ENCODE measurements at regions not wholly inside any gene's neighbourhood (a gene's known extent, or its start where the extent isn't known, plus 50 kb on each side); places are given as distances from the start of the nearest gene placed in this dataset.
"Not testable (repeated sequence)": the region's sequence is repeated elsewhere in the genome, so short reads cannot be mapped to it uniquely, and the experiment has no call there.

- Histone ChIP-seq H3K27ac (no peak overlapping the region), H3K4me1 (no peaks in the 10 kb centered on the region), H3K27me3 (no peaks in the 10 kb centered on the region), H3K4me3 (no peak overlapping the region), H3K36me3 (no peaks in the 10 kb centered on the region), H3K9me3 (no peaks in the 10 kb centered on the region)
- in situ Hi-C loops (cut with MboI; ENCODE audit: low pct_ligation_motif_present in 1 of 4, low pct_unique_long_range_greater_than_20kb in 1 of 4, low sequenced_read_pairs in 3 of 4) = no loop called here
- TF ChIP-seq CTCF (IDR thresholded peaks at IDR 0.05) (no peak), EP300 (IDR thresholded peaks at IDR 0.05; ENCODE audit: low read depth) (no peak), POLR2A (IDR thresholded peaks at IDR 0.05) (no peak), POLR2AphosphoS5 (IDR thresholded peaks at IDR 0.05) (no peak)
- DNase-seq = no peak
- 67 to 70% methylated on average over 1 of the region's 1 CpG for WGBS, 2 donors (ENCODE audit: low coverage in 1 of 2)
- intact Hi-C loops (cut with DNase I; ENCODE audit: low total_unique reads) = no loop called here
Observed at GRCh38 chr3:61378311-61378710, 127.1 kb upstream of the FHIT start.

DNA sequence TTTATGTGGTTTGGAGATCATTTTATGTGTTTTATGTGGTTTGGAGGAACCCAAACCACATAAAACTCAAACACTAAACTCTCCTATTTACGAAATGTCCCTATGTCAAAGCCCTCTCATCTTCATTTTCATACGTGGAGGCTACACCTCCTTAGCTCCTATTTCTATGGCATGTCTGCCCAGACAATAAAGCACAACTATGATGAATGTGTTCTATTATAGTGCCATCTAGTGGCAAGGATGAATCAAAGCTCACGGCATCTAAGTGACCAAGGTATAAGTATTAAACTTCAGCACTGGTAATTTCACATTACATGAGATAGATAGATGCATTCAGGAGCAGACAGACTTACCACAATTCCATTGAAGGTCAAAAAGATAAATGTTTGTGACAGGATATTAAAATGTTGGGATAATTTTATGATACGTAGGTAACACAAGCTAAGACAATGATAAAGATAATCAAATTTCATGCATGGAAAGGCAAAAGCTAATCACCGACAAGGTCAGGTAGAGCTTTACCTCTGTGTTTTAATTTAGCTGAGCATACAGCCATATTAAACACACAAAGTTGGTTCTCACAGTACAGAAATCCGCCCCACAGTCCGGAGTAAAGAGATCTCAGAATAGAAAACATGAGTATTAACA lies 130.6 kb upstream of the FHIT start:
- Histone ChIP-seq H3K27me3 (no peaks in the 10 kb centered on the region), H3K36me3 (no peaks in the 10 kb centered on the region), H3K9me3 (no peaks in the 10 kb centered on the region), H3K4me3 (no peak overlapping the region), H3K27ac (no peak overlapping the region), H3K4me1 (no peaks in the 10 kb centered on the region)
- in situ Hi-C loops (cut with MboI; ENCODE audit: low pct_ligation_motif_present in 1 of 4, low pct_unique_long_range_greater_than_20kb in 1 of 4, low sequenced_read_pairs in 3 of 4) = no loop called here
- DNase-seq = no peak
- WGBS, 2 donors (ENCODE audit: low coverage in 1 of 2) = 66% methylated on average over 6 to 7 of the region's 7 CpGs
- intact Hi-C loops (cut with DNase I; ENCODE audit: low total_unique reads) = no loop called here
- TF ChIP-seq CTCF (IDR thresholded peaks at IDR 0.05) (peak; percentile 59 to 70 (median 64)), POLR2AphosphoS5 (IDR thresholded peaks at IDR 0.05) (no peak)

- DNase-seq = no peak
- intact Hi-C loops (cut with DNase I; ENCODE audit: low total_unique reads) = no loop called here
- Histone ChIP-seq H3K4me3 (no peak overlapping the region), H3K36me3 (no peaks in the 10 kb centered on the region), H3K27me3 (no peaks in the 10 kb centered on the region), H3K9me3 (no peaks in the 10 kb centered on the region), H3K4me1 (no peaks in the 10 kb centered on the region), H3K27ac (no peak overlapping the region)
- 72 to 83% methylated on average over 3 of the region's 3 CpGs for WGBS, 2 donors (ENCODE audit: low coverage in 1 of 2)
- in situ Hi-C loops (cut with MboI; ENCODE audit: low pct_ligation_motif_present in 1 of 4, low pct_unique_long_range_greater_than_20kb in 1 of 4, low sequenced_read_pairs in 3 of 4) = no loop called here
- TF ChIP-seq EP300 (IDR thresholded peaks at IDR 0.05; ENCODE audit: low read depth) = no peak
- TF ChIP-seq CTCF (IDR thresholded peaks at IDR 0.05) = no peak
- no peak for TF ChIP-seq POLR2A (IDR thresholded peaks at IDR 0.05)
- TF ChIP-seq POLR2AphosphoS5 (IDR thresholded peaks at IDR 0.05) = no peak
Observed at GRCh38 chr3:61387817-61388216, 136.6 kb upstream of the FHIT start.

DNA sequence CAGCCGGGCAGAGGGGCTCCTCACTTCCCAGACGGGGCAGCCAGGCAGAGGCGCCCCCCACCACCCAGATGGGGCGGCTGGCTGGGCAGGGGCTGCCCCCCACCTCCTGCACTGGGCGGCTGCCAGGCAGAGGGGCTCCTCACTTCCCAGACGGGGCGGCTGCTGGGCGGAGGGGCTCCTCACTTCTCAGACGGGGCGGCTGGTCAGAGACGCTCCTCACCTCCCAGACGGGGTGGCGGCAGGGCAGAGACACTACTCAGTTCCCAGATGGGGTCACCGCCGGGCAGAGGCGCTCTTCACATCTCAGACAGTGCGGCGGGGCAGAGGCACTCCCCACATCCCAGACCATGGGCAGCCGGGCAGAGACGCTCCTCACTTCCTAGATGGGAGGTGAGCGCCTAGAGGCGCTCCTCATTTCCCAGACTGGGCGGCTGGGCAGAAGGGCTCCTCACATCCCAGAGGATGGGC lies 142.3 kb upstream of the FHIT start:
- intact Hi-C loops (cut with DNase I; ENCODE audit: low total_unique reads) = not testable (repeated sequence)

GRCh38 chr3:61401359-61401758 lies 150.1 kb upstream of the FHIT start:
- no peaks in the 10 kb centered on the region for H3K27me3 ChIP-seq
- WGBS, 2 donors (ENCODE audit: low coverage in 1 of 2) = 65% methylated on average over 3 of the region's 3 CpGs; no CpG with 5 or more reads in 1 of the 2 donors
- no peak for DNase-seq
- no peak overlapping the region for H3K4me3 ChIP-seq
- intact Hi-C loops (cut with DNase I; ENCODE audit: low total_unique reads) = no loop called here
- H3K4me1 ChIP-seq = no peaks in the 10 kb centered on the region
- no peaks in the 10 kb centered on the region for H3K36me3 ChIP-seq
- TF ChIP-seq POLR2AphosphoS5 (IDR thresholded peaks at IDR 0.05) = no peak
- no peak overlapping the region for H3K27ac ChIP-seq
- in situ Hi-C loops (cut with MboI; ENCODE audit: low pct_ligation_motif_present in 1 of 4, low pct_unique_long_range_greater_than_20kb in 1 of 4, low sequenced_read_pairs in 3 of 4) = no loop called here
- no peaks in the 10 kb centered on the region for H3K9me3 ChIP-seq

More for the DNA sequence above, 142.3 kb upstream of the FHIT start:
- in situ Hi-C loops (cut with MboI; ENCODE audit: low pct_ligation_motif_present in 1 of 4, low pct_unique_long_range_greater_than_20kb in 1 of 4, low sequenced_read_pairs in 3 of 4); H3K4me1 ChIP-seq; H3K27me3 ChIP-seq; H3K9me3 ChIP-seq; H3K4me3 ChIP-seq; H3K36me3 ChIP-seq; DNase-seq; H3K27ac ChIP-seq: not testable (repeated sequence)
- 95% methylated on average over 23 of the region's 23 CpGs; no CpG with 5 or more reads in 1 of the 2 donors for WGBS, 2 donors (ENCODE audit: low coverage in 1 of 2)

All from transverse colon (tissue), 4 donors.